SK-N-SH (cell line): ENCODE measurements at regions not wholly inside any gene's neighbourhood (a gene's known extent, or its start where the extent isn't known, plus 50 kb on each side); places are given as distances from the start of the nearest gene placed in this dataset.

Experiments
- CTCF ChIA-PET: fragments of 300-600, 350-600 bp; formaldehyde crosslinking; extraction: SDS; loops from one replicate; lab custom pipeline; 2021; lab: Yijun Ruan, JAX
- POLR2A ChIA-PET: fragments of 350-600 bp; sonication (Branson Sonifier 250); formaldehyde crosslinking; extraction: SDS; loops from one replicate; lab custom pipeline; 2020; ENCODE audit warnings: antibody characterized with exemption, inconsistent platforms; lab: Yijun Ruan, JAX
- DNase-seq: peaks from one replicate; pipeline ENCODE4 v3.0.0; 2012
- H2AFZ ChIP-seq: fragments of 200-600 bp; sonication (generic); 2 replicates; pipeline ENCODE4 v1.8.1; 2016; ENCODE audit warnings: antibody characterized with exemption, mild to moderate bottlenecking, low read depth
- H3F3A ChIP-seq: fragments of 200-600 bp; sonication (generic); replicated peaks from 2 replicates; pipeline ENCODE3; 2016; ENCODE audit warnings: antibody characterized with exemption, mild to moderate bottlenecking; ENCODE audit not compliant: insufficient read depth
- H3K27ac ChIP-seq, 2 experiments: fragments of 200-500 bp in 1 of 2; fragments of 200-600 bp in 1 of 2; sonication (Bioruptor generic) in 1 of 2; sonication (generic), shearing (Covaris generic) in 1 of 2; 2 replicates each; pipeline versions ENCODE4 v1.5.1 to v1.6.1; 2014 to 2016; ENCODE audit warnings: low read depth in 2 of 2, inconsistent platforms in 1 of 2, low read length in 1 of 2, mild to moderate bottlenecking in 1 of 2, mixed read lengths in 1 of 2
- H3K27me3 ChIP-seq: fragments of 200-600 bp; sonication (generic), shearing (Covaris generic); 2 replicates; pipeline ENCODE4 v1.6.1; 2016; ENCODE audit warnings: mixed run types; ENCODE audit not compliant: insufficient read depth
- H3K36me3 ChIP-seq, 2 experiments: fragments of 200-500 bp in 1 of 2; fragments of 200-600 bp in 1 of 2; sonication (Bioruptor generic) in 1 of 2; sonication (generic) in 1 of 2; replicated peaks in 1 of 2; 2 replicates each; pipeline versions ENCODE3 to v1.5.1; 2014 to 2016; ENCODE audit warnings: low read length in 1 of 2, mild to moderate bottlenecking in 1 of 2; ENCODE audit not compliant: insufficient read depth in 2 of 2, control insufficient read depth in 1 of 2
- H3K4me1 ChIP-seq, 2 experiments: fragments of 200-500 bp in 1 of 2; fragments of 200-600 bp in 1 of 2; sonication (Bioruptor generic) in 1 of 2; sonication (generic), shearing (Covaris generic) in 1 of 2; 2 replicates each; pipeline versions ENCODE4 v1.5.1 to v1.6.1; 2014 to 2016; ENCODE audit warnings: low read depth in 1 of 2, low read length in 1 of 2, mixed run types in 1 of 2; ENCODE audit not compliant: insufficient read depth in 2 of 2, control insufficient read depth in 1 of 2
- H3K4me2 ChIP-seq: fragments of 200-600 bp; sonication (generic), shearing (Covaris generic); 2 replicates; pipeline ENCODE4 v1.6.1; 2017; ENCODE audit warnings: mixed run types
- H3K4me3 ChIP-seq, 2 experiments: fragments of 200-500 bp in 1 of 2; fragments of 200-600 bp in 1 of 2; sonication (Bioruptor generic) in 1 of 2; sonication (generic), shearing (Covaris generic) in 1 of 2; 2 replicates each; pipeline versions ENCODE4 v1.5.1 to v1.8.1; 2014 to 2016; ENCODE audit warnings: low read depth in 2 of 2, inconsistent platforms in 1 of 2, low read length in 1 of 2, mild to moderate bottlenecking in 1 of 2, mixed read lengths in 1 of 2, moderate library complexity in 1 of 2
- H3K79me2 ChIP-seq: fragments of 200-600 bp; sonication (generic); 2 replicates; pipeline ENCODE4 v1.8.1; 2017; ENCODE audit warnings: mild to moderate bottlenecking; ENCODE audit not compliant: insufficient read depth
- H3K9ac ChIP-seq: fragments of 200-600 bp; sonication (generic); 2 replicates; pipeline ENCODE4 v1.6.1; 2017; ENCODE audit warnings: mixed run types
- H3K9me2 ChIP-seq: fragments of 200-600 bp; sonication (generic); 2 replicates; pipeline ENCODE4 v1.6.1; 2017; ENCODE audit warnings: mixed run types
- H3K9me3 ChIP-seq: fragments of 200-600 bp; sonication (generic); 2 replicates; pipeline ENCODE4 v1.6.1; 2017; ENCODE audit warnings: mixed run types, mild to moderate bottlenecking, moderate library complexity
- H4K20me1 ChIP-seq: fragments of 200-600 bp; sonication (generic); 2 replicates; pipeline ENCODE4 v1.6.1; 2017; ENCODE audit warnings: mild to moderate bottlenecking, mixed run types; ENCODE audit not compliant: insufficient read depth
- CHD2 ChIP-seq: fragments of 150-350 bp; IDR thresholded peaks from 2 replicates; pipeline ENCODE4 v1.6.1; 2018; ENCODE audit warnings: low read length; ENCODE audit not compliant: partially characterized antibody
- CTCF ChIP-seq: fragments of 200-600 bp; sonication (generic); IDR thresholded peaks from 2 replicates; pipeline ENCODE4 v1.6.1; 2017; ENCODE audit warnings: antibody characterized with exemption, mild to moderate bottlenecking, moderate library complexity
- EZH2phosphoT487 ChIP-seq: fragments of 200-600 bp; sonication (generic); IDR thresholded peaks from 2 replicates; pipeline ENCODE4 v1.6.1; 2017; ENCODE audit warnings: low read depth, mixed run types, mild to moderate bottlenecking, antibody characterized with exemption, moderate library complexity, borderline replicate concordance
- FOXJ3 ChIP-seq: sonication (generic); formaldehyde crosslinking; IDR thresholded peaks from 2 replicates; pipeline ENCODE4 v1.5.1; 2020; ENCODE audit warnings: mild to moderate bottlenecking, missing genetic modification reagents
- GABPA ChIP-seq: IDR thresholded peaks from 2 replicates; pipeline ENCODE4 v1.4.0; 2012; ENCODE audit warnings: low read depth, mild to moderate bottlenecking
- NFIC ChIP-seq: IDR thresholded peaks from 2 replicates; pipeline ENCODE4 v1.4.0; 2012; ENCODE audit warnings: borderline replicate concordance
- NRF1 ChIP-seq: IDR thresholded peaks from 2 replicates; pipeline ENCODE4 v1.6.1; 2012; ENCODE audit warnings: low read depth, mild to moderate bottlenecking, low read length
- RAD21 ChIP-seq: IDR thresholded peaks from 2 replicates; pipeline ENCODE4 v1.6.1; 2012; ENCODE audit warnings: mild to moderate bottlenecking, low read length
- RCOR1 ChIP-seq: fragments of 150-350 bp; IDR thresholded peaks from 2 replicates; pipeline ENCODE4 v1.6.1; 2017; ENCODE audit warnings: antibody characterized with exemption, low read length
- RFX5 ChIP-seq: IDR thresholded peaks from 2 replicates; pipeline ENCODE4 v1.6.1; 2012; ENCODE audit warnings: mild to moderate bottlenecking, improper control_type of control experiment, low read length
- RXRA ChIP-seq: IDR thresholded peaks from 2 replicates; pipeline ENCODE4 v1.4.0; 2012; ENCODE audit warnings: low read depth, mild to moderate bottlenecking, borderline replicate concordance
- SIN3A ChIP-seq: IDR thresholded peaks from 2 replicates; pipeline ENCODE4 v1.6.1; 2012; ENCODE audit warnings: low read depth, mild to moderate bottlenecking, low read length, moderate library complexity, borderline replicate concordance
- SMC3 ChIP-seq: IDR thresholded peaks from 2 replicates; pipeline ENCODE4 v1.6.1; 2012; ENCODE audit warnings: low read depth, low read length, improper control_type of control experiment
- TCF12 ChIP-seq: IDR thresholded peaks from 2 replicates; pipeline ENCODE4 v1.4.0; 2012
- TEAD4 ChIP-seq: IDR thresholded peaks from 2 replicates; pipeline ENCODE4 v1.4.0; 2012; ENCODE audit warnings: mild to moderate bottlenecking, borderline replicate concordance; ENCODE audit not compliant: insufficient read depth
- WGBS: methylation state at CpG from one replicate; pipeline ENCODE4 v1.1.6; 2017; ENCODE audit warnings: low lambda C conversion rate; 5-methylcytosine and 5-hydroxymethylcytosine counted together
- TF ChIP-seq, protein P1 (sequence below): fragments of 150-350 bp; IDR thresholded peaks from 2 replicates; pipeline ENCODE4 v1.6.1; 2016; ENCODE audit warnings: mild to moderate bottlenecking, low read depth, low read length
- TF ChIP-seq, protein P2 (sequence below): fragments of 150-350 bp; IDR thresholded peaks from 2 replicates; pipeline ENCODE4 v1.6.1; 2017; ENCODE audit warnings: antibody characterized with exemption, low read length, low read depth, borderline replicate concordance

- no peaks in the 10 kb centered on the region for H4K20me1 ChIP-seq
- no peaks in the 10 kb centered on the region for H3K9me2 ChIP-seq
- H3K79me2 ChIP-seq, result no peaks in the 10 kb centered on the region
- POLR2A ChIA-PET, result no interaction called here
- H3K4me3 ChIP-seq, result no peak overlapping the region
- H3K27me3 ChIP-seq, result no peaks in the 10 kb centered on the region
- no peaks in the 10 kb centered on the region; the same call in 1 of the 2 replicates for H3K9me3 ChIP-seq
- no peaks in the 10 kb centered on the region for H3F3A ChIP-seq
- H3K4me2 ChIP-seq, result no peak overlapping the region
- TF ChIP-seq NRF1 (no peak), SMC3 (no peak), SIN3A (no peak), RAD21 (no peak), CTCF (no peak), TCF12 (no peak), FOXJ3 (CRISPR knock-in tag) (no peak), RXRA (no peak), RCOR1 (no peak), RFX5 (no peak), GABPA (no peak), NFIC (no peak), TEAD4 (no peak), CHD2 (no peak), EZH2phosphoT487 (no peak)
- TF ChIP-seq, protein P1, sequence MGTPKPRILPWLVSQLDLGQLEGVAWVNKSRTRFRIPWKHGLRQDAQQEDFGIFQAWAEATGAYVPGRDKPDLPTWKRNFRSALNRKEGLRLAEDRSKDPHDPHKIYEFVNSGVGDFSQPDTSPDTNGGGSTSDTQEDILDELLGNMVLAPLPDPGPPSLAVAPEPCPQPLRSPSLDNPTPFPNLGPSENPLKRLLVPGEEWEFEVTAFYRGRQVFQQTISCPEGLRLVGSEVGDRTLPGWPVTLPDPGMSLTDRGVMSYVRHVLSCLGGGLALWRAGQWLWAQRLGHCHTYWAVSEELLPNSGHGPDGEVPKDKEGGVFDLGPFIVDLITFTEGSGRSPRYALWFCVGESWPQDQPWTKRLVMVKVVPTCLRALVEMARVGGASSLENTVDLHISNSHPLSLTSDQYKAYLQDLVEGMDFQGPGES, result no peak
- TF ChIP-seq, protein P2, sequence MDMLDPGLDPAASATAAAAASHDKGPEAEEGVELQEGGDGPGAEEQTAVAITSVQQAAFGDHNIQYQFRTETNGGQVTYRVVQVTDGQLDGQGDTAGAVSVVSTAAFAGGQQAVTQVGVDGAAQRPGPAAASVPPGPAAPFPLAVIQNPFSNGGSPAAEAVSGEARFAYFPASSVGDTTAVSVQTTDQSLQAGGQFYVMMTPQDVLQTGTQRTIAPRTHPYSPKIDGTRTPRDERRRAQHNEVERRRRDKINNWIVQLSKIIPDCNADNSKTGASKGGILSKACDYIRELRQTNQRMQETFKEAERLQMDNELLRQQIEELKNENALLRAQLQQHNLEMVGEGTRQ, result no peak
- H3K4me1 ChIP-seq, result no peaks in the 10 kb centered on the region
- no peaks in the 10 kb centered on the region for H3K36me3 ChIP-seq
- 0% methylated on average over 1 of the region's 1 CpG for WGBS
- CTCF ChIA-PET, result no interaction called here
- DNase-seq, result no peak
- no peak overlapping the region for H3K9ac ChIP-seq
- H2AFZ ChIP-seq, result no peak overlapping the region
- no peak overlapping the region for H3K27ac ChIP-seq
Measured at GRCh38 chr3:83453056-83453455, 1505.7 kb upstream of the CADM2 start.
